A549 (cell line): ENCODE measurements at regions not wholly inside any gene's neighbourhood (a gene's known extent, or its start where the extent isn't known, plus 50 kb on each side); places are given as distances from the start of the nearest gene placed in this dataset.

ENCODE experiments used
- ATAC-seq, 2 experiments: fragments of 200-7000 bp in 1 of 2; fragments of >200 bp in 1 of 2; cut with Nextera tagmentation in 1 of 2; cut with Tn5 transposase in 1 of 2; 3 replicates each; pipeline versions ENCODE4 v1.8.0 to v1.9.1; 2018 to 2020; ENCODE audit warnings: mild to moderate bottlenecking in 1 of 2, moderate library complexity in 1 of 2
- CTCF ChIA-PET: fragments of 300-600 bp; sonication (Branson Sonifier 250); formaldehyde crosslinking; extraction: SDS; loops from one replicate; lab custom pipeline; 2021; ENCODE audit warnings: antibody characterized with exemption, inconsistent platforms; lab: Yijun Ruan, JAX
- POLR2A ChIA-PET: fragments of 350-600 bp; formaldehyde crosslinking; extraction: SDS; loops from one replicate; lab custom pipeline; 2021; ENCODE audit warnings: antibody characterized with exemption, inconsistent platforms; lab: Yijun Ruan, JAX
- DNase-seq, 2 experiments: peaks; one replicate each; pipeline versions ENCODE4 v3.0.0 to v3.0.0-alpha.2; 2011 to 2016; ENCODE audit warnings: low read depth in 1 of 2, low spot score in 1 of 2
- FAIRE-seq: peaks from 2 replicates; lab custom pipeline; 2011; peaks lifted over from hg19 to GRCh38; lab: Jason Lieb, UNC
- H3K27ac ChIP-seq, 2 experiments: fragments of >200 bp; sonication (Bioruptor Twin); formaldehyde crosslinking; 3 replicates each; pipeline ENCODE4 v1.5.1; 2016 to 2017
- H3K4me1 ChIP-seq: fragments of >200 bp; sonication (Bioruptor Twin); formaldehyde crosslinking; 3 replicates; pipeline ENCODE4 v1.6.1; 2016
- H3K4me2 ChIP-seq: fragments of >200 bp; sonication (Bioruptor Twin); formaldehyde crosslinking; 3 replicates; pipeline ENCODE4 v1.6.1; 2016
- H3K4me3 ChIP-seq: fragments of >200 bp; sonication (Bioruptor Twin); formaldehyde crosslinking; 3 replicates; pipeline ENCODE4 v1.5.1; 2016
- H3K9me3 ChIP-seq: fragments of >200 bp; sonication (Bioruptor Twin); formaldehyde crosslinking; 3 replicates; pipeline ENCODE4 v1.6.1; 2016
- BCL3 ChIP-seq: fragments of >200 bp; sonication (Bioruptor Twin); formaldehyde crosslinking; IDR thresholded peaks from 3 replicates; pipeline ENCODE4 v1.6.1; 2016
- BHLHE40 ChIP-seq: IDR thresholded peaks from 2 replicates; pipeline ENCODE4 v1.6.1; 2012; ENCODE audit warnings: low read depth, low read length, inconsistent platforms
- CBX2 ChIP-seq: fragments of 200-600 bp; sonication (generic); IDR thresholded peaks from 2 replicates; pipeline ENCODE4 v1.6.1; 2016; ENCODE audit warnings: low read depth, mild to moderate bottlenecking, borderline replicate concordance
- CHD2 ChIP-seq: fragments of 150-350 bp; IDR thresholded peaks from 2 replicates; pipeline ENCODE4 v1.6.1; 2014; ENCODE audit warnings: low read length; ENCODE audit not compliant: partially characterized antibody
- EHMT2 ChIP-seq: fragments of 200-600 bp; sonication (generic); IDR thresholded peaks from 2 replicates; pipeline ENCODE4 v1.6.1; 2016; ENCODE audit warnings: antibody characterized with exemption, low read depth, mild to moderate bottlenecking, moderate library complexity
- ELK1 ChIP-seq: fragments of 150-350 bp; IDR thresholded peaks from 2 replicates; pipeline ENCODE4 v1.6.1; 2014; ENCODE audit warnings: low read depth, mild to moderate bottlenecking, low read length
- EP300 ChIP-seq, 2 experiments: fragments of >200 bp; sonication (Bioruptor Twin); formaldehyde crosslinking; IDR thresholded peaks; 2 replicates in 1 of 2; 3 replicates in 1 of 2; pipeline ENCODE4 v1.6.1; 2016 to 2017
- FOSB ChIP-seq: fragments of 250-450 bp; sonication (Bioruptor Pico); IDR thresholded peaks from 2 replicates; pipeline ENCODE4 v1.5.0; 2020; ENCODE audit warnings: mild to moderate bottlenecking, moderate library complexity
- FOXS1 ChIP-seq: fragments of 250-450 bp; sonication (Bioruptor Pico); IDR thresholded peaks from 2 replicates; pipeline ENCODE4 v1.5.0; 2020; ENCODE audit warnings: mild to moderate bottlenecking, moderate library complexity
- HOXA7 ChIP-seq: fragments of 250-450 bp; sonication (Bioruptor Pico); IDR thresholded peaks from 2 replicates; pipeline ENCODE4 v1.5.0; 2020; ENCODE audit warnings: mild to moderate bottlenecking, moderate library complexity
- HOXB13 ChIP-seq: fragments of 250-450 bp; sonication (Bioruptor Pico); IDR thresholded peaks from 2 replicates; pipeline ENCODE4 v1.5.0; 2020; ENCODE audit warnings: low read depth, mild to moderate bottlenecking, moderate library complexity
- HOXB5 ChIP-seq: fragments of 250-450 bp; sonication (Bioruptor Pico); IDR thresholded peaks from 2 replicates; pipeline ENCODE4 v1.5.0; 2020; ENCODE audit warnings: mild to moderate bottlenecking, moderate library complexity
- JUNB ChIP-seq: fragments of >200 bp; sonication (Bioruptor Twin); formaldehyde crosslinking; IDR thresholded peaks from 2 replicates; pipeline ENCODE4 v1.6.1; 2016
- KDM1A ChIP-seq: fragments of 200-600 bp; sonication (generic); IDR thresholded peaks from 2 replicates; pipeline ENCODE4 v1.6.1; 2016; ENCODE audit warnings: low read depth, mild to moderate bottlenecking
- KDM5A ChIP-seq: fragments of 200-600 bp; sonication (generic); IDR thresholded peaks from 2 replicates; pipeline ENCODE4 v1.6.1; 2016; ENCODE audit warnings: antibody characterized with exemption, mild to moderate bottlenecking
- MAFK ChIP-seq: fragments of 450-650 bp; IDR thresholded peaks from 2 replicates; pipeline ENCODE4 v1.6.1; 2014; ENCODE audit not compliant: partially characterized antibody
- MAX ChIP-seq: IDR thresholded peaks from 2 replicates; pipeline ENCODE4 v1.6.1; 2012
- RAD21 ChIP-seq, 2 experiments: fragments of >200 bp in 1 of 2; sonication (Bioruptor Twin) in 1 of 2; formaldehyde crosslinking in 1 of 2; IDR thresholded peaks in 1 of 2; conservative IDR thresholded peaks in 1 of 2; 2 replicates in 1 of 2; 3 replicates in 1 of 2; pipeline ENCODE4 v1.6.1; 2012 to 2018; ENCODE audit warnings: inconsistent platforms in 1 of 2
- RCOR1 ChIP-seq: fragments of 150-350 bp; IDR thresholded peaks from 2 replicates; pipeline ENCODE4 v1.6.1; 2014; ENCODE audit warnings: antibody characterized with exemption, low read length, low read depth
- SMC3 ChIP-seq: fragments of >200 bp; sonication (Bioruptor Twin); formaldehyde crosslinking; IDR thresholded peaks from 3 replicates; pipeline ENCODE4 v1.6.1; 2018; ENCODE audit warnings: inconsistent platforms
- TFCP2L1 ChIP-seq: fragments of 250-450 bp; sonication (Bioruptor Pico); IDR thresholded peaks from 2 replicates; pipeline ENCODE4 v1.5.0; 2021; ENCODE audit warnings: mild to moderate bottlenecking
- USF2 ChIP-seq: fragments of 450-650 bp; IDR thresholded peaks from 2 replicates; pipeline ENCODE4 v1.6.1; 2014; ENCODE audit warnings: antibody characterized with exemption
- ZFP36 ChIP-seq: fragments of 450-650 bp; IDR thresholded peaks from 2 replicates; pipeline ENCODE4 v1.6.1; 2014; ENCODE audit warnings: borderline replicate concordance; ENCODE audit not compliant: partially characterized antibody
- ZSCAN20 ChIP-seq: fragments of 250-450 bp; sonication (Bioruptor Pico); IDR thresholded peaks from 2 replicates; pipeline ENCODE4 v1.8.0; 2022; ENCODE audit warnings: mild to moderate bottlenecking, moderate library complexity
- WGBS: methylation state at CpG from one replicate; pipeline ENCODE4 v1.1.6; 2017; ENCODE audit errors: missing lambda C conversion rate; 5-methylcytosine and 5-hydroxymethylcytosine counted together

- no peak overlapping the region for H3K27ac ChIP-seq
- TF ChIP-seq HOXA7 (CRISPR knock-in tag) (no peak), BHLHE40 (no peak), KDM1A (no peak)
- TF ChIP-seq, all 56 proteins: peak for 0
- no peaks in the 10 kb centered on the region for H3K4me1 ChIP-seq
- ChIA-PET CTCF (no interaction called here), POLR2A (no interaction called here)
- no peak overlapping the region for H3K4me3 ChIP-seq
- ATAC-seq (no peak), FAIRE-seq (no peak), DNase-seq (no peak)
- no peak overlapping the region for H3K4me2 ChIP-seq
- H3K9me3 ChIP-seq = no peaks in the 10 kb centered on the region
- 24% methylated on average over 6 of the region's 6 CpGs for WGBS
Measured at GRCh38 chr6:163872335-163872734, 457.8 kb downstream of the QKI start.

- FAIRE-seq = no peak
- POLR2A ChIA-PET = no interaction called here
Measured at GRCh38 chr6:163871616-163872015, 457.1 kb downstream of the QKI start.

GRCh38 chr6:163867518-163868292, 453.2 kb downstream of the QKI start:
- no peak overlapping the region for H3K4me2 ChIP-seq
- no peak overlapping the region for H3K27ac ChIP-seq
- H3K4me3 ChIP-seq = no peak overlapping the region
- H3K4me1 ChIP-seq = no peaks in the 10 kb centered on the region
- TF ChIP-seq HOXB5 (CRISPR knock-in tag) (no peak), CHD2 (no peak), CBX2 (no peak), SMC3 (no peak), USF2 (no peak), BCL3 (no peak), EHMT2 (no peak), HOXB13 (CRISPR knock-in tag) (no peak), KDM1A (no peak), EP300 (IDR thresholded peaks at IDR 0.05) (no peak), ELK1 (no peak)
- H3K9me3 ChIP-seq = no peaks in the 10 kb centered on the region
- WGBS = 52% methylated on average over 28 of the region's 31 CpGs
- FAIRE-seq = no peak
- no peak for DNase-seq
- ChIA-PET POLR2A (no interaction called here), CTCF (interaction anchor here (0.6 kb wide), 1 partner anchor 1187 kb away, joined by 3 read pairs; no protein-coding TSS in a partner anchor)
- ATAC-seq = no peak

More at GRCh38 chr6:163871616-163872015, 457.1 kb downstream of the QKI start:
- Histone ChIP-seq H3K4me1 (no peaks in the 10 kb centered on the region), H3K4me3 (no peak overlapping the region), H3K27ac (no peak overlapping the region), H3K9me3 (no peaks in the 10 kb centered on the region), H3K4me2 (no peak overlapping the region)
- TF ChIP-seq FOSB = no peak
- no peak for TF ChIP-seq KDM5A
- TF ChIP-seq MAX = no peak
- no peak for TF ChIP-seq FOXS1 (CRISPR knock-in tag)
- TF ChIP-seq RCOR1 = no peak
- TF ChIP-seq RAD21 (conservative IDR thresholded peaks at IDR 0.05 in 1 of 2, IDR thresholded peaks at IDR 0.05 in 1 of 2) = no peak
- no peak for TF ChIP-seq MAFK
- TF ChIP-seq TFCP2L1 (CRISPR knock-in tag) = no peak
- no peak for TF ChIP-seq JUNB
- TF ChIP-seq ZFP36 = no peak
- no peak for TF ChIP-seq ZSCAN20 (CRISPR knock-in tag)
- ATAC-seq = no peak
- 0% methylated on average over 1 of the region's 1 CpG for WGBS
- no peak for DNase-seq
- CTCF ChIA-PET = interaction anchor here (0.6 kb wide), 1 partner anchor 361 kb away, joined by 3 read pairs; no protein-coding TSS in a partner anchor
